ENCODE measurements at regions not wholly inside any gene's neighbourhood (a gene's known extent, or its start where the extent isn't known, plus 50 kb on each side); places are given as distances from the start of the nearest gene placed in this dataset.
A peak's percentile ranks its signal among the peaks of the same experiment; 100 is the strongest.

DNA sequence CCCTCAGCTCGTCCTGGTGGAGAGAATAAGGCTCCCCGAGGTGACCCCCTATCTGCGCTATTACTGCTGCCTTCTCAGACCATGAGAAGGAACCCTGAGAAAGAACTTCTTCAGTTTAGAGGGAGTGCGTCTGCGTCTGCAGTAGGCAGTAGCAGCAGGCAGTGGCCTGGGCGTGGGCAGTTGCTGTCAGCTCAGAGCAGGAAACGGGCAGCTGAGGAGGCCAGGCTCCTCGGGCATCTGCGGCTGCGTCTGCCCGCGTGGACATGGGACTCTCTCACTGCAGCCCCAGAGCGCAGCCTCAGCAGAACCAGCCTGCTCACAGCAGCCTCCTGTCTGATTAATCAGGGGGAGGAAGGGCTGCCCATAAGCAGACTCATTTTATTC is 49.8 kb upstream of the FCN1 start:
- Histone ChIP-seq H3K9ac (ENCODE audit: low read length) (no peak overlapping the region), H3K4me3 (ENCODE audit: low read length) (no peak overlapping the region), H3K36me3 (ENCODE audit: control insufficient read depth, low read depth, low read length) (no peaks in the 10 kb centered on the region), H3K27me3 (ENCODE audit: control insufficient read depth, insufficient read depth, low read length) (peaks cover 4% of the 10 kb centered on the region), H3K4me1 (ENCODE audit: control insufficient read depth, low read depth, low read length) (peaks cover 12% of the 10 kb centered on the region), H3K27ac (ENCODE audit: low read length) (no peak overlapping the region), H3K9me3 (ENCODE audit: control insufficient read depth, low read depth, low read length) (no peaks in the 10 kb centered on the region)

DNA sequence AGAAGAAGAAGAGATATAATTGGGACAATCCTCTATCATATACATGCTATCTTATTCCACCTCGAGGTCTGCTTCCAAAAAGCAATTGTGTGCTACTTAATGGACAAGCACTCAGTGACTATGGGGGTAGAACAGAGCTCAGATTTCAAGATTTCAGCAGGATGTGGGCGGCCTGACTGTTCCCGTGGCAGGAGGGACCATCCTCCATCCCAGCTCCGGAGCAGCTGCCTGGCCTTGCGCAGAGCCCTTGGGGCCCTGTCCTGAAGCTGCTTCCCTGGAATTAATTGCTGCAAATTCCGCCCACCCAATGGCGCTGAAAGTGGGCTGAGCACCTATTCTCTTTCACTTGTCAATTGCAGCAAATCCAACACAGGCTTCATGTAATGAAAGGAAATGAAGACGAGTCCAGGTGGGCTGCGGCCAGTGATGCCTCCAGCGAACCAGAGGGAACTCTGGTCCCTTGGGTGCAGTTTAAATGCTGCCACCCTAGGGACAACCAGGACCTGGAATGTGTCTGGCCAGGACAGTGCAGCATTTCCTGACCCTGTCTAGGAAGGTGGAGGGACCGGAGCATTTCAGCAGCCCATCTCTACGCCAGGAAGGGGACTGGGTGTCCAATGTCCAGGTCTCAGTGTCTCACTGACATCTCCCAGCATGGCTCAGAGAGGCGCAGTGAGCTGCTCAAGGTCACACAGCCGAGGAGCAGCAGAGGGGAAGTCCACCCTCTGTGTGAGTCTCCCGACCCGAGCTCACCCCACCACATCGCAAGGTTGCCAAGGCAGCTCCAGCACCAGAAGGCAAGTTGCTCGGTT is 50.5 kb upstream of the FCN1 start:
- H3K4me1 ChIP-seq (ENCODE audit: control insufficient read depth, low read depth, low read length): peaks cover 14% of the 10 kb centered on the region
- no peak overlapping the region for H3K4me3 ChIP-seq (ENCODE audit: low read length)
- no peaks in the 10 kb centered on the region for H3K9me3 ChIP-seq (ENCODE audit: control insufficient read depth, low read depth, low read length)
- H3K27ac ChIP-seq (ENCODE audit: low read length): no peak overlapping the region
- H3K36me3 ChIP-seq (ENCODE audit: control insufficient read depth, low read depth, low read length): no peaks in the 10 kb centered on the region
- peaks cover 6% of the 10 kb centered on the region for H3K27me3 ChIP-seq (ENCODE audit: control insufficient read depth, insufficient read depth, low read length)
- H3K9ac ChIP-seq (ENCODE audit: low read length): no peak overlapping the region

DNA sequence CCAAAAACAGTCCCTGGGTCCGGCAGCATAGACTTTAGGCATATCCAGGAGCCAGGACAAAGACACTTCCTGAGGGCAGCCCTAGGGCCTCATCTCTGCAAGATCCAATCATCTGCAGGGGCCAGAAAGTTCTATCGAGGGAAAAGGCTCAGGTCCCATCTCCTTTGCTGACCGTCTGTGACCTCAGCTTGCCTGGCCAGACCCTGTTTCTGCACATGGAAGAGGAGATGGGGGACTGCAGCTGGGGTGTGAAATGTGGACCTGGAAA is 51.0 kb upstream of the FCN1 start:
- H3K27me3 ChIP-seq (ENCODE audit: control insufficient read depth, insufficient read depth, low read length): peaks cover 6% of the 10 kb centered on the region
- no peak overlapping the region for H3K4me3 ChIP-seq (ENCODE audit: low read length)
- H3K9me3 ChIP-seq (ENCODE audit: control insufficient read depth, low read depth, low read length): no peaks in the 10 kb centered on the region
- H3K4me1 ChIP-seq (ENCODE audit: control insufficient read depth, low read depth, low read length): peaks cover 20% of the 10 kb centered on the region
- no peaks in the 10 kb centered on the region for H3K36me3 ChIP-seq (ENCODE audit: control insufficient read depth, low read depth, low read length)
- H3K9ac ChIP-seq (ENCODE audit: low read length): no peak overlapping the region
- H3K27ac ChIP-seq (ENCODE audit: low read length): no peak overlapping the region

DNA sequence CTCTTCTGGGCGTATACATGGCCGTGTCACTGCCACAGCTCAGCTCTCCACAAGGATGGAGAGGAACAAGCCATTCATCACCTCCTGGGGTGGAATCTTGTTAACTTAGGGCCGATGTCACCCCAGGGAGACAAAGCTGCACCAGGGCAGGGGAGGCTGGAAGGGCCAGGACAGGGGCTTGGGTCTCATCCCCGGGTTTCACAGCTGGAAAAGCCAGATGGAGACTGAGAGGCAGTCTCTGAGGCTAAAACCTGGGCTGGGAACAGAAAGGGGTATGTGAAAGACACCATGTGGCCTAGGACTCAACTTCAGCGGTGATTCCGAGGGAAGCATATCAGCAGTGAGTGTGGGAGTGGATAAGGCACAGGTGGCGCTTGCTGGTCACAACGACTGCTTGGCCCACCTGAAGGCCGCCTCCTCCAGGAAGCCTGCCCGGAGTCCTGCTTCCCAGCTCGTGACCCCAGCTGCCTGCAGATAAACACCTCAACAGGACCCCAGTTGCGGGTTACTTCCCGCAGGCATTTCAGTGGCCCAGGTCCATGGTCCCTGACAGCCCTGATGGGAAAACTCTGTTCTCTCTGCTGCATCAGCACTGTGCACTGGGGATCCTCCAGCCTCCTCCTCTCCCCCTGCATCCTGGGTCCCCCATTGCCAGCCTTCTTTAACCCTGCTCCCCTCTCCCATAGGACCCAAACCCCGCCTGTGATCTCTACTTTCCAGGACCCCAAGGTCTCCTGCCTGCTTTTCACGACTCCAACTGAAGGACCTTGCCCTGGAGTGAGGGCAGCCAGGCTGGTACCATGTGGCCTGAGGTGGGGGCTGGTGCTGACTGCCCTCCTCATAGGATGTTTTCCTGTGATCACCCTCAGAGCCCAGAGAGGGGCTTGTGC is 51.7 kb upstream of the FCN1 start:
- Histone ChIP-seq H3K9me3 (ENCODE audit: control insufficient read depth, low read depth, low read length) (no peaks in the 10 kb centered on the region), H3K27me3 (ENCODE audit: control insufficient read depth, insufficient read depth, low read length) (peaks cover 6% of the 10 kb centered on the region), H3K36me3 (ENCODE audit: control insufficient read depth, low read depth, low read length) (no peaks in the 10 kb centered on the region), H3K4me3 (ENCODE audit: low read length) (no peak overlapping the region), H3K27ac (ENCODE audit: low read length) (no peak overlapping the region), H3K9ac (ENCODE audit: low read length) (no peak overlapping the region), H3K4me1 (ENCODE audit: control insufficient read depth, low read depth, low read length) (peaks cover 26% of the 10 kb centered on the region)

DNA sequence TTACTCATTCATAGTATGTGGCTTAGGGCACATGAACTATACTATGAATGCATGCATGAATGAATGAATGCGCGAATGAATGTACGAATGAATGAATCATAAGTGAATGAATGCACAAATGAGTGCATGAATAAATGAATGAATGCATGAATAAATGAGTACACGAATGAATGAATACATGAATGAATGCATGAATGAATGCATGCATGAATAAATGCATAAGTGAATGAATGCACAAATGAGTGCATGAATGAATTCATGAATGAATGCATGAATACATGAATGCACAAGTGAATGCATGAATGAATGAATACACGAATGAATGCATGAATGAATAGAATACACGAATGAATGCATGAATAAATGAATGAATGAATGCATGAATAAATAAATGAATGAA is 52.5 kb upstream of the FCN1 start:
- Histone ChIP-seq H3K27me3 (ENCODE audit: control insufficient read depth, insufficient read depth, low read length) (peaks cover 6% of the 10 kb centered on the region), H3K9me3 (ENCODE audit: control insufficient read depth, low read depth, low read length) (no peaks in the 10 kb centered on the region), H3K4me1 (ENCODE audit: control insufficient read depth, low read depth, low read length) (peaks cover 34% of the 10 kb centered on the region), H3K9ac (ENCODE audit: low read length) (no peak overlapping the region), H3K36me3 (ENCODE audit: control insufficient read depth, low read depth, low read length) (no peaks in the 10 kb centered on the region), H3K4me3 (ENCODE audit: low read length) (no peak overlapping the region), H3K27ac (ENCODE audit: low read length) (no peak overlapping the region)

DNA sequence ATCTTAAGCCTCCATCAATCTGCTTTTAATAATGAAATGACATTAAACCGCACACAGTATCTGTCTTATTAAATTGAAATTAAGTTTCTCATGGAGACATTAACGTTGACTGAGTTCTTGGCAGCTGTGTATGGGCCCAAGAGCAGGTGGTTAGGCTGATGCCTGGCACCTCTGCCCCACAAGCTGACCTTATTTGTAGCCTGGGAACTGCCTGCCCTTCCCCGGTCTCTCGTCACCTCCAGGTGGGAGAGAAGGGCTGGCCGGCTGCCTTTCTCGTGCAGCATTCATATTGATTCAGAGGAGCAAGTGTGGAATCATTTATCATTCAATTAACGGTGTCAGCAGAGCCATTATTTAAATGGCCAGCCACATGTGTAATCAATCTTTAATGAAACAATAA is 53.0 kb upstream of the FCN1 start:
- Histone ChIP-seq H3K4me1 (ENCODE audit: control insufficient read depth, low read depth, low read length) (peaks cover 39% of the 10 kb centered on the region), H3K9me3 (ENCODE audit: control insufficient read depth, low read depth, low read length) (no peaks in the 10 kb centered on the region), H3K9ac (ENCODE audit: low read length) (no peak overlapping the region), H3K36me3 (ENCODE audit: control insufficient read depth, low read depth, low read length) (no peaks in the 10 kb centered on the region), H3K27me3 (ENCODE audit: control insufficient read depth, insufficient read depth, low read length) (peaks cover 6% of the 10 kb centered on the region), H3K4me3 (ENCODE audit: low read length) (no peak overlapping the region), H3K27ac (ENCODE audit: low read length) (no peak overlapping the region)

DNA sequence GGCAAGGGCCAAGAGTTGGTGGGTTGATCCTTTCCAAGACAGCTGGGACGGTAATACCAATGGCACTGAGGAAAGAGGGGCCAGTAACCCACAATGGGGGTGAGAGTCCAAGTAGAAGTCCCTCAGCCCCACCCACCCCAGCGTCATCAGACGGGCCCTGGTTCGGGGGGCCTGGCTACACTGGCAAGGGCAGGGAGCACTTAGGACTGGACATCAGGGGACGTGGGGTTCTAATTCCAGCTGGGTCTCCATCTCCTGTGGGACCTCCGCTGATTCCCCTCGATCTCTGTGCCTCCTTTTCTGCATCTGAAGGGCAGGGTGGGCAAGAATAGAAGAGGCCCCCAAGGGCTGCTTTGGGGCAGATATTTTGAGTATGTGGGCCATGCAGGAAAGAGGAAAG is 53.5 kb upstream of the FCN1 start:
- Histone ChIP-seq H3K9ac (ENCODE audit: low read length) (no peak overlapping the region), H3K4me3 (ENCODE audit: low read length) (no peak overlapping the region), H3K27me3 (ENCODE audit: control insufficient read depth, insufficient read depth, low read length) (peaks cover 6% of the 10 kb centered on the region), H3K4me1 (ENCODE audit: control insufficient read depth, low read depth, low read length) (peaks cover 43% of the 10 kb centered on the region), H3K36me3 (ENCODE audit: control insufficient read depth, low read depth, low read length) (no peaks in the 10 kb centered on the region), H3K27ac (ENCODE audit: low read length) (no peak overlapping the region), H3K9me3 (ENCODE audit: control insufficient read depth, low read depth, low read length) (no peaks in the 10 kb centered on the region)

DNA sequence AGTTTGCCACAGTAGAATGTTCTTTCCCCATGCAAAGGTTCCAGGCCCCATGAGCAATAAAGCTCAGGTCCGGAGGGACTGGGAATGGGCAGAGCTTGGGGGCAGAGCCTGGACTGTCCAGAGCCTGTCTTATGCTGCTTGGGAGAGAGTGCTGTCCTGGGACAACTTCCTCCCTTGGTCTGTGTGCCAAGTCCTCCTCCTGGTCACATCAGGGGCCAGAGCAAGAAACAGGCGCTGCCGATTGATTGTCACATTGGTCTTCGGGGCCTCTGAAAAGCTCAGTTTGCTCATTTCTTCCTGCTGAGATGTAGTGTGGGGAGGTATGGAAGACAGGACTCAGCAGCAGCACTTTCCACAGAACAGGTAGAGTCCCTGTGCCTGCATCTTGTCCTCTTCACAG is 54.0 kb upstream of the FCN1 start:
- Histone ChIP-seq H3K9ac (ENCODE audit: low read length) (no peak overlapping the region), H3K4me3 (ENCODE audit: low read length) (no peak overlapping the region), H3K36me3 (ENCODE audit: control insufficient read depth, low read depth, low read length) (no peaks in the 10 kb centered on the region), H3K27ac (ENCODE audit: low read length) (no peak overlapping the region), H3K4me1 (ENCODE audit: control insufficient read depth, low read depth, low read length) (peaks cover 45% of the 10 kb centered on the region), H3K9me3 (ENCODE audit: control insufficient read depth, low read depth, low read length) (no peaks in the 10 kb centered on the region), H3K27me3 (ENCODE audit: control insufficient read depth, insufficient read depth, low read length) (peaks cover 6% of the 10 kb centered on the region)

DNA sequence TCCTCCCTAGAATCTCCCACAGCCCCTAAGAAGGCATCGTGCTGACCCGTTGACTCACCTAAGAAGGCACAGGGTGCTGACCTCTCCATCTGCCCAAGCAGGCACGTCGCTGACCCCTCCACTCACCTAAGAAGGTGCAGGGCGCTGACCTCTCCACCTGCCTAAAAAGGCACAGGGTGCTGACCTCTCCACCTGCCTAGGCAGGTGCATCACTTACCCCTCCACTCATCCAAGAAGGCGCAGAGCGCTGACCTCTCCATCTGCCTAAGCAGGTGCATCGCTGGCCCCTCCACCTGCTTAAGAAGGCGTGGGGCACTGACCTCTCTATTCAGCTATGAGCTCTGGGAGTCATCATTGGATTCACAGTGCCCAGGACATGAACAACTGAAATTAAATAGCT is 54.4 kb upstream of the FCN1 start:
- Histone ChIP-seq H3K27me3 (ENCODE audit: control insufficient read depth, insufficient read depth, low read length) (peaks cover 6% of the 10 kb centered on the region), H3K36me3 (ENCODE audit: control insufficient read depth, low read depth, low read length) (no peaks in the 10 kb centered on the region), H3K9ac (ENCODE audit: low read length) (no peak overlapping the region)

DNA sequence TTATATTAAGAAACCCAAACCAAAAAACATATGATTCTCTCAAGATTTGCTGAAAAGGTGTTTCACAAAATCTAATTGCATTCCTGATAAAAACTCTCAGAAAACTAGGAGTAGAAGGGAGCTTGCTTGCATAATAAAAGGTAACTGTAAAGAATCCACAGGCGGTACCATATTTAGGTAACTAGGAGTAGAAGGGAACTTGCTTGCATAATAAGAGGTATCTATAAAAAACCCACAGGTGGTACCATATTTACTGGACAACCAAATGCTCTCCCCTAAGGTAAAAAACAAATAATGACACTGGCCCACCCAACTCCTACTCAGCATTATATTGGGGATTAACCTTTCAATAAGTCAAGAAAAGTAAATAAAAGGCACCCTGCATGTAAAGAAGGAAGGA is 57.5 kb upstream of the FCN1 start:
- no peaks in the 10 kb centered on the region for H3K9me3 ChIP-seq (ENCODE audit: control insufficient read depth, low read depth, low read length)
- H3K9ac ChIP-seq (ENCODE audit: low read length): no peak overlapping the region
- peak overlapping the region; percentile 36 for H3K4me3 ChIP-seq (ENCODE audit: low read length)
- H3K27me3 ChIP-seq (ENCODE audit: control insufficient read depth, insufficient read depth, low read length): peaks cover 6% of the 10 kb centered on the region
- peaks cover 33% of the 10 kb centered on the region for H3K4me1 ChIP-seq (ENCODE audit: control insufficient read depth, low read depth, low read length)
- H3K36me3 ChIP-seq (ENCODE audit: control insufficient read depth, low read depth, low read length): no peaks in the 10 kb centered on the region
- H3K27ac ChIP-seq (ENCODE audit: low read length): no peak overlapping the region

More for the DNA sequence above, 54.4 kb upstream of the FCN1 start:
- Histone ChIP-seq H3K4me1 (ENCODE audit: control insufficient read depth, low read depth, low read length) (peaks cover 45% of the 10 kb centered on the region), H3K4me3 (ENCODE audit: low read length) (no peak overlapping the region), H3K9me3 (ENCODE audit: control insufficient read depth, low read depth, low read length) (no peaks in the 10 kb centered on the region), H3K27ac (ENCODE audit: low read length) (no peak overlapping the region)

DNA sequence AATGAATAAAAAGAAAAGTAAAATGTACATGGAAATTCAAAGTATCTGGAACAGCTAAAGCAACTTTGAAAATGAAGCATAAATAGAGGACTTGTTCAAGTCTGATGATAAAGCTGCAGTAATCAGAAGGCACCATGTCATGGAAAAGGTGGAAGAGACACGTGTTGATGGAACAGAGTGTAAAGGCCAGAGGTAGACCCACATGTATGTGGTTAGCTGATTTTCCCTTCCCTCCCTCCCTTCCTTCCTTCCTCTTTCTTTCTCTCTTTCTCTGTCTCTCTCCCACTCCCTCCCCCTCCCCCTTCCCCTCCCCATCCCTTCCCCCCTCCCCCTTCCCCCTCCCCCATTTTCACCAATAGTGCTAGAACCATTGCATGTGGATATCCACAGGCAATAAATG is 58.7 kb upstream of the FCN1 start:
- no peak overlapping the region for H3K9ac ChIP-seq (ENCODE audit: low read length)
- no peaks in the 10 kb centered on the region for H3K9me3 ChIP-seq (ENCODE audit: control insufficient read depth, low read depth, low read length)

DNA sequence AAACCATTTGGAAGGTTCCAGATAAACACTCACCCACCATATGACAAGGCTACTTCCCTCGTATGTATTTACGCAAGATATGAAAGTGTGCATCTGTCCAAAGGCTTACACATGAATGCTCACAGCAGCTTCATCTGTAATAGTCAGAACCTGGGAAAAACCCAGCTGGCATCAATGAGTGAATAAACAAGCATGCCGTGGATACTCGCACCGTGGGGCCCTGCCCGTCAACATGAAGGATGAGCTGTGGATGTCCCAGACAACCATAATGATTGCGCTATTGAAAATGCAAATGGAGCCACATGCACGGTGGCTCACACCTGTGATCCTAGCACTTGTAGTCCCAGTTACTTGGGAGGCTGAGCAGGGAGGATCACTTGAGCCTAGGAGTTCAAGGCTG is 60.6 kb upstream of the FCN1 start:
- Histone ChIP-seq H3K9ac (ENCODE audit: low read length) (no peak overlapping the region), H3K36me3 (ENCODE audit: control insufficient read depth, low read depth, low read length) (no peaks in the 10 kb centered on the region), H3K27me3 (ENCODE audit: control insufficient read depth, insufficient read depth, low read length) (no peaks in the 10 kb centered on the region), H3K4me1 (ENCODE audit: control insufficient read depth, low read depth, low read length) (peaks cover 33% of the 10 kb centered on the region), H3K27ac (ENCODE audit: low read length) (no peak overlapping the region), H3K4me3 (ENCODE audit: low read length) (no peak overlapping the region), H3K9me3 (ENCODE audit: control insufficient read depth, low read depth, low read length) (no peaks in the 10 kb centered on the region)

More for the DNA sequence above, 58.7 kb upstream of the FCN1 start:
- Histone ChIP-seq H3K27ac (ENCODE audit: low read length) (no peak overlapping the region), H3K36me3 (ENCODE audit: control insufficient read depth, low read depth, low read length) (no peaks in the 10 kb centered on the region), H3K4me1 (ENCODE audit: control insufficient read depth, low read depth, low read length) (peaks cover 33% of the 10 kb centered on the region), H3K4me3 (ENCODE audit: low read length) (no peak overlapping the region), H3K27me3 (ENCODE audit: control insufficient read depth, insufficient read depth, low read length) (peaks cover 6% of the 10 kb centered on the region)

Measured in iPS-18a (cell line).